HG03442 (cell line): ENCODE measurements at regions not wholly inside any gene's neighbourhood (a gene's known extent, or its start where the extent isn't known, plus 50 kb on each side); places are given as distances from the start of the nearest gene placed in this dataset.
"Not testable (repeated sequence)": the region's sequence is repeated elsewhere in the genome, so short reads cannot be mapped to it uniquely, and the experiment has no call there.

Experiments
- ATAC-seq: cut with Tn5 transposase; IDR thresholded peaks from one replicate; pipeline ENCODE4 v1.9.1; 2021; ENCODE audit warnings: mild to moderate bottlenecking, moderate library complexity; ENCODE audit not compliant: unreplicated experiment

GRCh38 chr2:47728551-47728950 lies 54.4 kb upstream of the MSH6 start:
- no peak for ATAC-seq

- no peak for ATAC-seq
These were observed 55.0 kb upstream of the MSH6 start for GRCh38 chr2:47727956-47728355.

GRCh38 chr2:47726978-47727377 lies 56.0 kb upstream of the MSH6 start:
- not testable (repeated sequence) for ATAC-seq

- no peak for ATAC-seq
These were observed 57.1 kb upstream of the MSH6 start for GRCh38 chr2:47725808-47726207.

GRCh38 chr2:47724221-47724981 lies 58.5 kb upstream of the MSH6 start:
- ATAC-seq = peak; percentile 89

GRCh38 chr2:47721296-47721695 lies 61.6 kb upstream of the MSH6 start:
- no peak for ATAC-seq

- no peak for ATAC-seq
These were observed 62.4 kb upstream of the MSH6 start for GRCh38 chr2:47720559-47720958.

- ATAC-seq = no peak
These were observed 62.9 kb upstream of the MSH6 start for GRCh38 chr2:47720036-47720435.

GRCh38 chr2:47719099-47719498 lies 63.8 kb upstream of the MSH6 start:
- peak; percentile 69 for ATAC-seq

GRCh38 chr2:47716307-47716706 lies 66.6 kb upstream of the MSH6 start:
- ATAC-seq = not testable (repeated sequence)

- no peak for ATAC-seq
These were observed 67.4 kb upstream of the MSH6 start for GRCh38 chr2:47715552-47715951.

GRCh38 chr2:47708801-47709499 lies 74.0 kb upstream of the MSH6 start:
- ATAC-seq = peak; percentile 88

GRCh38 chr2:47704287-47704686 lies 78.7 kb upstream of the MSH6 start:
- ATAC-seq = no peak

- ATAC-seq = no peak
These were observed 83.3 kb upstream of the MSH6 start for GRCh38 chr2:47699533-47700215.

- ATAC-seq = not testable (repeated sequence)
These were observed 84.4 kb upstream of the MSH6 start for GRCh38 chr2:47698436-47698972.

- ATAC-seq = not testable (repeated sequence)
These were observed 85.1 kb upstream of the MSH6 start for GRCh38 chr2:47697681-47698435.

GRCh38 chr2:47697000-47697601 lies 85.8 kb upstream of the MSH6 start:
- peak; percentile 81 for ATAC-seq

GRCh38 chr2:47696478-47696831 lies 86.5 kb upstream of the MSH6 start:
- ATAC-seq = no peak

- ATAC-seq = no peak
These were observed 87.0 kb upstream of the MSH6 start for GRCh38 chr2:47695800-47696477.

GRCh38 chr2:47694451-47694850 lies 88.5 kb upstream of the MSH6 start:
- not testable (repeated sequence) for ATAC-seq
